Fibroblast of villous mesenchyme (primary cell): ENCODE measurements at regions not wholly inside any gene's neighbourhood (a gene's known extent, or its start where the extent isn't known, plus 50 kb on each side); places are given as distances from the start of the nearest gene placed in this dataset.

ENCODE experiments used
- DNase-seq: peaks from one replicate; pipeline ENCODE4 v3.0.0-alpha.2; 2010; ENCODE audit warnings: low read depth
- H3K4me3 ChIP-seq: 2 replicates; pipeline ENCODE4 v1.5.1; 2011; ENCODE audit warnings: low read depth, mild to moderate bottlenecking, low read length
- CTCF ChIP-seq: IDR thresholded peaks from 2 replicates; pipeline ENCODE4 v1.5.1; 2012; ENCODE audit warnings: low read depth, mild to moderate bottlenecking, low read length; ENCODE audit not compliant: insufficient read depth

- TF ChIP-seq CTCF = no peak
- no peak overlapping the region for H3K4me3 ChIP-seq
Measured at GRCh38 chr4:17182888-17183287, 284.4 kb upstream of the LDB2 start.

GRCh38 chr4:17174751-17175150 lies 276.3 kb upstream of the LDB2 start:
- TF ChIP-seq CTCF = no peak
- no peak for DNase-seq
- H3K4me3 ChIP-seq = no peak overlapping the region

More at GRCh38 chr4:17182888-17183287, 284.4 kb upstream of the LDB2 start:
- DNase-seq = no peak

- DNase-seq = no peak
- H3K4me3 ChIP-seq = no peak overlapping the region
- TF ChIP-seq CTCF = peak; percentile 53
Measured at GRCh38 chr4:17173300-17173699, 274.9 kb upstream of the LDB2 start.

GRCh38 chr4:17170131-17170530 lies 271.7 kb upstream of the LDB2 start:
- DNase-seq = no peak
- no peak overlapping the region for H3K4me3 ChIP-seq
- no peak for TF ChIP-seq CTCF

GRCh38 chr4:17169699-17170098 lies 271.3 kb upstream of the LDB2 start:
- H3K4me3 ChIP-seq = no peak overlapping the region
- DNase-seq = no peak
- TF ChIP-seq CTCF = no peak

GRCh38 chr4:17168571-17168970 lies 270.1 kb upstream of the LDB2 start:
- H3K4me3 ChIP-seq = no peak overlapping the region
- peak; percentile 77 for DNase-seq
- no peak for TF ChIP-seq CTCF

GRCh38 chr4:17166954-17167353 lies 268.5 kb upstream of the LDB2 start:
- TF ChIP-seq CTCF = no peak
- no peak overlapping the region for H3K4me3 ChIP-seq
- no peak for DNase-seq
